Prostate gland (tissue), 2 donors: ENCODE measurements at regions not wholly inside any gene's neighbourhood (a gene's known extent, or its start where the extent isn't known, plus 50 kb on each side); places are given as distances from the start of the nearest gene placed in this dataset.

Source experiments
- DNase-seq: peaks from one replicate; pipeline ENCODE4 v3.0.0-alpha.2; 2019; ENCODE audit warnings: low spot score
- H3K27ac ChIP-seq, 2 donors: fragments of 200-600 bp; sonication (generic); 2 replicates each; pipeline ENCODE4 v1.5.1; 2017 to 2019
- H3K27me3 ChIP-seq: fragments of 200-600 bp; sonication (generic); replicated peaks from 2 replicates; pipeline ENCODE4 v1.5.1; 2019; ENCODE audit not compliant: insufficient read depth
- H3K36me3 ChIP-seq, 2 donors: fragments of 200-600 bp; sonication (generic); 1 replicate in 1 of 2; 2 replicates in 1 of 2; pipeline versions ENCODE4 v1.5.1 to v1.8.1; 2017 to 2019
- H3K4me1 ChIP-seq: fragments of 200-600 bp; sonication (generic); replicated peaks from 2 replicates; pipeline ENCODE4 v1.5.1; 2019
- H3K4me3 ChIP-seq, 2 donors: fragments of 200-600 bp; sonication (generic); 2 replicates each; pipeline ENCODE4 v1.5.1; 2017 to 2019
- H3K9me3 ChIP-seq: fragments of 200-600 bp; sonication (generic); 2 replicates; pipeline ENCODE4 v1.5.1; 2017
- CTCF ChIP-seq, 4 experiments: fragments of 200-600 bp in 2 of 4; fragments of 450-650 bp in 2 of 4; sonication (generic) in 2 of 4; IDR thresholded peaks; 1 replicate in 3 of 4; 2 replicates in 1 of 4; pipeline ENCODE4 v1.5.1; 2016 to 2019; ENCODE audit warnings: antibody characterized with exemption in 4 of 4, mild to moderate bottlenecking in 2 of 4, moderate library complexity in 2 of 4
- POLR2A ChIP-seq: fragments of 450-650 bp; IDR thresholded peaks from one replicate; pipeline ENCODE4 v1.6.1; 2016; ENCODE audit warnings: antibody characterized with exemption, mild to moderate bottlenecking
- POLR2AphosphoS5 ChIP-seq: sonication (generic); formaldehyde crosslinking; IDR thresholded peaks from one replicate; pipeline ENCODE4 v1.6.1; 2017; ENCODE audit warnings: antibody characterized with exemption
- WGBS: methylation state at CpG from one replicate; pipeline ENCODE4 v1.1.5; 2018; 5-methylcytosine and 5-hydroxymethylcytosine counted together
- intact Hi-C: fragments of 100-400 bp; cut with DNase I; formaldehyde crosslinking; loops from one replicate; pipeline ENCODE4 v1.14.2; 2022

- no peaks in the 10 kb centered on the region for H3K9me3 ChIP-seq
- no peaks in the 10 kb centered on the region for H3K4me1 ChIP-seq
- no peak for TF ChIP-seq POLR2AphosphoS5
- whole genome bisulfite sequencing: 58% methylated on average over 3 of the region's 3 CpGs
- H3K27ac ChIP-seq: no peak overlapping the region
- no peak overlapping the region for H3K4me3 ChIP-seq
- intact Hi-C loops: no loop called here
- H3K27me3 ChIP-seq: no peaks in the 10 kb centered on the region
- no peak for DNase-seq
- H3K36me3 ChIP-seq: no peaks in the 10 kb centered on the region
These were observed 269.0 kb upstream of the TBC1D5 start for GRCh38 chr3:18011387-18011786.

- TF ChIP-seq POLR2A: no peak
- no peak for TF ChIP-seq CTCF (IDR thresholded peaks at IDR 0.05)
- no peak for TF ChIP-seq POLR2AphosphoS5
- DNase-seq: no peak
- no peak overlapping the region for H3K4me3 ChIP-seq
- no peak overlapping the region for H3K27ac ChIP-seq
- no peaks in the 10 kb centered on the region for H3K27me3 ChIP-seq
- H3K9me3 ChIP-seq: no peaks in the 10 kb centered on the region
- 95% methylated on average over 4 of the region's 4 CpGs for WGBS
- intact Hi-C loops: no loop called here
- H3K4me1 ChIP-seq: no peaks in the 10 kb centered on the region
- no peaks in the 10 kb centered on the region for H3K36me3 ChIP-seq
These were observed 267.6 kb upstream of the TBC1D5 start for GRCh38 chr3:18010001-18010400.

GRCh38 chr3:18008706-18009368, 266.4 kb upstream of the TBC1D5 start:
- no peak overlapping the region for H3K4me3 ChIP-seq
- no peaks in the 10 kb centered on the region for H3K9me3 ChIP-seq
- no peaks in the 10 kb centered on the region for H3K36me3 ChIP-seq
- intact Hi-C loops: no loop called here
- no peaks in the 10 kb centered on the region for H3K4me1 ChIP-seq
- H3K27ac ChIP-seq: no peak overlapping the region
- no peaks in the 10 kb centered on the region for H3K27me3 ChIP-seq
- WGBS: 58% methylated on average over 5 of the region's 5 CpGs
- TF ChIP-seq CTCF (IDR thresholded peaks at IDR 0.05) (no peak), POLR2AphosphoS5 (no peak), POLR2A (no peak)
- DNase-seq: no peak

- Histone ChIP-seq H3K9me3 (no peaks in the 10 kb centered on the region), H3K36me3 (no peaks in the 10 kb centered on the region), H3K27me3 (no peaks in the 10 kb centered on the region), H3K27ac (no peak overlapping the region), H3K4me1 (no peaks in the 10 kb centered on the region), H3K4me3 (no peak overlapping the region)
- no peak for DNase-seq
- intact Hi-C loops: no loop called here
- TF ChIP-seq CTCF (IDR thresholded peaks at IDR 0.05) (no peak), POLR2A (no peak), POLR2AphosphoS5 (no peak)
- 96% methylated on average over 1 of the region's 1 CpG for WGBS
These were observed 265.5 kb upstream of the TBC1D5 start for GRCh38 chr3:18007980-18008379.

GRCh38 chr3:17995769-17996168, 253.3 kb upstream of the TBC1D5 start:
- no peaks in the 10 kb centered on the region for H3K36me3 ChIP-seq
- H3K27me3 ChIP-seq: no peaks in the 10 kb centered on the region
- TF ChIP-seq CTCF (IDR thresholded peaks at IDR 0.05) (no peak), POLR2A (no peak), POLR2AphosphoS5 (no peak)
- H3K4me1 ChIP-seq: no peaks in the 10 kb centered on the region
- no peaks in the 10 kb centered on the region for H3K9me3 ChIP-seq
- DNase-seq: no peak
- H3K4me3 ChIP-seq: no peak overlapping the region
- H3K27ac ChIP-seq: no peak overlapping the region
- intact Hi-C loops: no loop called here
